GM21737 (cell line): ENCODE measurements at regions not wholly inside any gene's neighbourhood (a gene's known extent, or its start where the extent isn't known, plus 50 kb on each side); places are given as distances from the start of the nearest gene placed in this dataset.
"Not testable (repeated sequence)": the region's sequence is repeated elsewhere in the genome, so short reads cannot be mapped to it uniquely, and the experiment has no call there.

Experiments
- ATAC-seq: cut with Tn5 transposase; IDR thresholded peaks from one replicate; pipeline ENCODE4 v1.9.1; 2021; ENCODE audit warnings: mild to moderate bottlenecking, moderate library complexity; ENCODE audit not compliant: unreplicated experiment

- no peak for ATAC-seq
These were observed 218.1 kb upstream of the FAM78B start for GRCh38 chr1:166384948-166385347.

GRCh38 chr1:166390366-166391033, 223.7 kb upstream of the FAM78B start:
- no peak for ATAC-seq

- no peak for ATAC-seq
These were observed 224.7 kb upstream of the FAM78B start for GRCh38 chr1:166391279-166392066.

- no peak for ATAC-seq
These were observed 228.9 kb upstream of the FAM78B start for GRCh38 chr1:166395729-166396128.

- not testable (repeated sequence) for ATAC-seq
These were observed 242.7 kb upstream of the FAM78B start for GRCh38 chr1:166409253-166410082.

GRCh38 chr1:166410083-166410385, 243.2 kb upstream of the FAM78B start:
- no peak for ATAC-seq

- not testable (repeated sequence) for ATAC-seq
These were observed 250.0 kb upstream of the FAM78B start for GRCh38 chr1:166416831-166417230.

GRCh38 chr1:166418344-166418933, 251.6 kb upstream of the FAM78B start:
- no peak for ATAC-seq

GRCh38 chr1:166422586-166422985, 255.8 kb upstream of the FAM78B start:
- ATAC-seq: not testable (repeated sequence)

GRCh38 chr1:166432655-166433054, 265.9 kb upstream of the FAM78B start:
- ATAC-seq: no peak

- not testable (repeated sequence) for ATAC-seq
These were observed 266.9 kb upstream of the FAM78B start for GRCh38 chr1:166433404-166434304.

- no peak for ATAC-seq
These were observed 290.9 kb upstream of the FAM78B start for GRCh38 chr1:166457700-166458099.

- no peak for ATAC-seq
These were observed 297.5 kb upstream of the FAM78B start for GRCh38 chr1:166464333-166464732.

GRCh38 chr1:166470014-166470413, 303.2 kb upstream of the FAM78B start:
- no peak for ATAC-seq

GRCh38 chr1:166470441-166470840, 303.6 kb upstream of the FAM78B start:
- ATAC-seq: no peak

- no peak for ATAC-seq
These were observed 304.6 kb upstream of the FAM78B start for GRCh38 chr1:166471359-166471758.

- no peak for ATAC-seq
These were observed 312.3 kb upstream of the FAM78B start for GRCh38 chr1:166479052-166479631.

- ATAC-seq: no peak
These were observed 317.7 kb upstream of the FAM78B start for GRCh38 chr1:166484471-166484870.

GRCh38 chr1:166484871-166485270, 318.1 kb upstream of the FAM78B start:
- ATAC-seq: no peak

GRCh38 chr1:166485620-166486019, 318.8 kb upstream of the FAM78B start:
- no peak for ATAC-seq
